ENCODE measurements at regions not wholly inside any gene's neighbourhood (a gene's known extent, or its start where the extent isn't known, plus 50 kb on each side); places are given as distances from the start of the nearest gene placed in this dataset.
A peak's percentile ranks its signal among the peaks of the same experiment; 100 is the strongest.

GRCh38 chr2:34912084-34912483 is 1313.0 kb upstream of the FAM98A start:
- Mint-ChIP-seq H3K4me1 (peaks cover 8% of the 10 kb centered on the region), H3K27me3 (ENCODE audit: low read depth) (no peaks in the 10 kb centered on the region), H3K4me3 (no peak overlapping the region), H3K36me3 (ENCODE audit: low read depth) (no peaks in the 10 kb centered on the region), H3K27ac (no peak overlapping the region), H3K9me3 (peaks cover 12% of the 10 kb centered on the region)
- no peak for TF ChIP-seq CTCF (IDR thresholded peaks at IDR 0.05; ENCODE audit: unreplicated experiment in 3 of 3)

- Mint-ChIP-seq H3K9me3 (peaks cover 4% of the 10 kb centered on the region), H3K27ac (peak overlapping the region; percentile 24 to 49 (median 26)), H3K4me1 (peaks cover 8% of the 10 kb centered on the region), H3K4me3 (no peak overlapping the region), H3K36me3 (ENCODE audit: low read depth) (no peaks in the 10 kb centered on the region), H3K27me3 (ENCODE audit: low read depth) (no peaks in the 10 kb centered on the region)
- no peak for TF ChIP-seq CTCF (IDR thresholded peaks at IDR 0.05; ENCODE audit: unreplicated experiment in 3 of 3)
Measured at GRCh38 chr2:34909992-34910705, 1311.0 kb upstream of the FAM98A start.

- Mint-ChIP-seq H3K4me1 (peaks cover 8% of the 10 kb centered on the region), H3K4me3 (no peak overlapping the region), H3K9me3 (no peaks in the 10 kb centered on the region), H3K27me3 (ENCODE audit: low read depth) (no peaks in the 10 kb centered on the region), H3K27ac (no peak overlapping the region), H3K36me3 (ENCODE audit: low read depth) (no peaks in the 10 kb centered on the region)
- no peak for TF ChIP-seq CTCF (IDR thresholded peaks at IDR 0.05; ENCODE audit: unreplicated experiment in 3 of 3)
Measured at GRCh38 chr2:34907812-34908211, 1308.7 kb upstream of the FAM98A start.

- no peaks in the 10 kb centered on the region for H3K27me3 Mint-ChIP-seq (ENCODE audit: low read depth)
- H3K4me1 Mint-ChIP-seq, result no peaks in the 10 kb centered on the region
Measured at GRCh38 chr2:34901739-34902138, 1302.6 kb upstream of the FAM98A start.

GRCh38 chr2:34899079-34899478 is 1300.0 kb upstream of the FAM98A start:
- H3K36me3 Mint-ChIP-seq (ENCODE audit: low read depth), result no peaks in the 10 kb centered on the region
- no peaks in the 10 kb centered on the region for H3K4me1 Mint-ChIP-seq
- TF ChIP-seq CTCF (IDR thresholded peaks at IDR 0.05; ENCODE audit: unreplicated experiment in 3 of 3), result no peak
- no peaks in the 10 kb centered on the region for H3K27me3 Mint-ChIP-seq (ENCODE audit: low read depth)
- no peak overlapping the region for H3K4me3 Mint-ChIP-seq
- H3K27ac Mint-ChIP-seq, result no peak overlapping the region
- H3K9me3 Mint-ChIP-seq, result no peaks in the 10 kb centered on the region

More at GRCh38 chr2:34901739-34902138, 1302.6 kb upstream of the FAM98A start:
- Mint-ChIP-seq H3K27ac (no peak overlapping the region), H3K36me3 (ENCODE audit: low read depth) (no peaks in the 10 kb centered on the region), H3K9me3 (no peaks in the 10 kb centered on the region), H3K4me3 (no peak overlapping the region)
- no peak for TF ChIP-seq CTCF (IDR thresholded peaks at IDR 0.05; ENCODE audit: unreplicated experiment in 3 of 3)

- Mint-ChIP-seq H3K27ac (peak overlapping the region in 2 of 3 experiments; percentile 87 to 98), H3K4me1 (no peaks in the 10 kb centered on the region), H3K27me3 (ENCODE audit: low read depth) (no peaks in the 10 kb centered on the region), H3K36me3 (ENCODE audit: low read depth) (no peaks in the 10 kb centered on the region), H3K4me3 (no peak overlapping the region), H3K9me3 (no peaks in the 10 kb centered on the region)
- no peak for TF ChIP-seq CTCF (IDR thresholded peaks at IDR 0.05; ENCODE audit: unreplicated experiment in 3 of 3)
Measured at GRCh38 chr2:34892766-34893165, 1293.7 kb upstream of the FAM98A start.

Data from nephron (organoid).